PC-3 (cell line): ENCODE measurements at regions not wholly inside any gene's neighbourhood (a gene's known extent, or its start where the extent isn't known, plus 50 kb on each side); places are given as distances from the start of the nearest gene placed in this dataset.

Source experiments
- CTCF ChIP-seq: fragments of 300-600 bp; sonication (generic); conservative IDR thresholded peaks from 2 replicates; pipeline ENCODE4 v1.5.1; 2017; ENCODE audit warnings: antibody characterized with exemption, low read depth, mild to moderate bottlenecking, low read length
- EZH2 ChIP-seq: fragments of 300-600 bp; sonication (generic); IDR thresholded peaks from one replicate; pipeline ENCODE4 v1.6.1; 2017; ENCODE audit warnings: antibody characterized with exemption, mild to moderate bottlenecking, low read length; ENCODE audit not compliant: unreplicated experiment

GRCh38 chr18:30142870-30143269 is 899.7 kb downstream of the DSC3 start:
- TF ChIP-seq CTCF = no peak
- no peak for TF ChIP-seq EZH2
